Fibroblast of lung (primary cell): ENCODE measurements at regions not wholly inside any gene's neighbourhood (a gene's known extent, or its start where the extent isn't known, plus 50 kb on each side); places are given as distances from the start of the nearest gene placed in this dataset.
"Not testable (repeated sequence)": the region's sequence is repeated elsewhere in the genome, so short reads cannot be mapped to it uniquely, and the experiment has no call there.

ENCODE experiments used
- DNase-seq, 2 donors: peaks; one replicate each; pipeline versions ENCODE4 v3.0.0 to v3.0.0-alpha.2; 2010; ENCODE audit warnings: low read depth in 2 of 2
- H2AFZ ChIP-seq: 2 replicates; pipeline ENCODE4 v1.5.1; 2012; ENCODE audit warnings: low read length, control low read depth, inconsistent platforms
- H3K27ac ChIP-seq: 2 replicates; pipeline ENCODE4 v1.5.1; 2011; ENCODE audit warnings: low read length, control low read depth; ENCODE audit not compliant: insufficient read depth
- H3K27me3 ChIP-seq: 2 replicates; pipeline ENCODE4 v1.5.1; 2011; ENCODE audit warnings: mild to moderate bottlenecking, low read length; ENCODE audit not compliant: control insufficient read depth, insufficient read depth
- H3K36me3 ChIP-seq: 2 replicates; pipeline ENCODE4 v1.5.1; 2011; ENCODE audit warnings: low read length; ENCODE audit not compliant: control insufficient read depth, insufficient read depth
- H3K4me1 ChIP-seq: 2 replicates; pipeline ENCODE4 v1.5.1; 2011; ENCODE audit warnings: low read length; ENCODE audit not compliant: control insufficient read depth, insufficient read depth; ENCODE audit errors: extremely low read depth
- H3K4me2 ChIP-seq: 2 replicates; pipeline ENCODE4 v1.5.1; 2011; ENCODE audit warnings: low read length, control low read depth; ENCODE audit not compliant: insufficient read depth; ENCODE audit errors: extremely low read depth
- H3K4me3 ChIP-seq, 4 experiments: fragments of 200-600 bp in 1 of 4; sonication (generic) in 1 of 4; replicated peaks in 1 of 4; 2 replicates each; pipeline ENCODE4 v1.5.1; 2011 to 2016; ENCODE audit warnings: low read length in 4 of 4, low read depth in 3 of 4, mild to moderate bottlenecking in 3 of 4, control low read depth in 2 of 4, inconsistent platforms in 1 of 4, mixed read lengths in 1 of 4; ENCODE audit not compliant: insufficient read depth in 1 of 4; ENCODE audit errors: control extremely low read depth in 1 of 4
- H3K79me2 ChIP-seq: 2 replicates; pipeline ENCODE4 v1.5.1; 2012; ENCODE audit warnings: mild to moderate bottlenecking, low read length, inconsistent platforms; ENCODE audit not compliant: control insufficient read depth, insufficient read depth
- H3K9ac ChIP-seq: 2 replicates; pipeline ENCODE4 v1.5.1; 2011; ENCODE audit warnings: mild to moderate bottlenecking, low read length, control low read depth; ENCODE audit not compliant: insufficient read depth
- H3K9me3 ChIP-seq: 2 replicates; pipeline ENCODE4 v1.5.1; 2012; ENCODE audit warnings: low read depth, low read length; ENCODE audit not compliant: control insufficient read depth, insufficient read depth
- H4K20me1 ChIP-seq: 2 replicates; pipeline ENCODE4 v1.5.1; 2011; ENCODE audit warnings: low read length; ENCODE audit not compliant: control insufficient read depth, insufficient read depth; ENCODE audit errors: extremely low read depth
- CTCF ChIP-seq, 2 donors: IDR thresholded peaks in 1 of 2; conservative IDR thresholded peaks in 1 of 2; 1 replicate in 1 of 2; 2 replicates in 1 of 2; pipeline ENCODE4 v1.5.1; 2011 to 2012; ENCODE audit warnings: low read length in 2 of 2, control low read depth in 1 of 2, inconsistent platforms in 1 of 2, low read depth in 1 of 2, mild to moderate bottlenecking in 1 of 2
- EZH2 ChIP-seq: IDR thresholded peaks from 2 replicates; pipeline ENCODE4 v1.5.1; 2012; ENCODE audit warnings: low read length, control low read depth, mild to moderate bottlenecking; ENCODE audit errors: missing control alignments

DNA sequence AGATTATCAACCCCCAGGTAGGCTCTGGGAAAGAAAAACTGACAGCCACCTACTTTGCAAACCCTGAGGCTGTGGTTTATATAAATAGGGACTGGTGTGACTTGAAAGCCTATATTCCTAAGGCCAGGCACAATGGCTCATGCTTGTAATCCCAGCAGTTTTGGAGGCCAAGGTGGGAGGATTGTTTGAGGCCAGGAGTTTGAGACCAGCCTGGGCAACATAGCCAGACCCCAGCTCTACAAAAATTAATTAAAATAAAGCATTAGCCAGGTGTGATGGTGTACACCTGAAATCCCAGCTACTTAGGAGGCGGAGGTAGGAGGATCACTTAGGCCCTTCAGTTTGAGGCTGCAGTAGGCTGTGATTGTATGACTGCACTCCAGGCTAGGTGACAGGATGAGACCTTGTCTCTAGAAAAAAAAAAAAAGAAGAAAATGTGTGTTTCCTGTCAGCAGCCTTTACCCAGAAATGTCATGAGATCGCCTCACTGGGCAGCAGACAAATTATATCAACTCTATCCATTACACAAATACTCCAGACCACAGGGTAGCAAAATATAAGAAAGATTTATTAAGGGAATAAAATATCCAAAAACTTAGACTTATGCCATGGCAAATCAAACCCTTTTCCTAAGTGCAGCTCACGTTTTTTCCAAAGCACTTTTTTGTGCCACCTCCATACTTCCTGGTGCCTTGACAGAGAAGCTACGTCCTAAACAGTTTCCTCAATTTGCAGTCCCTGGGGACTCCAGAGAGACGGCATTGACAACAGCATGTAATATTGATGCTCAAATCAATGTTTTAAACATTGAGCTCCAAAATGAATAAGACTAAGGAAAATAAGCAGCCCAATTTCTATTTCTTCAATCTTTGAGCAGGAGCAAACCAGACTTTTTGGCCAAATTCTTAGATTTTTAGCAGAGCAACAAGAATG, 190.8 kb upstream of the NDUFV2 start:
- H4K20me1 ChIP-seq = no peaks in the 10 kb centered on the region
- no peaks in the 10 kb centered on the region for H3K36me3 ChIP-seq
- H3K9ac ChIP-seq = no peak overlapping the region
- no peaks in the 10 kb centered on the region for H3K79me2 ChIP-seq
- no peak overlapping the region for H2AFZ ChIP-seq
- H3K9me3 ChIP-seq = no peaks in the 10 kb centered on the region
- DNase-seq = no peak
- H3K4me1 ChIP-seq = no peaks in the 10 kb centered on the region
- H3K4me2 ChIP-seq = no peak overlapping the region
- no peak for TF ChIP-seq CTCF (conservative IDR thresholded peaks at IDR 0.05 in 1 of 2, IDR thresholded peaks at IDR 0.05 in 1 of 2; ENCODE audit: low read depth in 1 of 2, low read length in 2 of 2)
- no peak for TF ChIP-seq EZH2
- no peaks in the 10 kb centered on the region for H3K27me3 ChIP-seq
- no peak overlapping the region for H3K4me3 ChIP-seq
- no peak overlapping the region for H3K27ac ChIP-seq

GRCh38 chr18:8912348-8913326, 189.9 kb upstream of the NDUFV2 start:
- Histone ChIP-seq H3K4me2 (peak overlapping the region; percentile 29), H3K9me3 (no peaks in the 10 kb centered on the region), H3K27me3 (no peaks in the 10 kb centered on the region), H3K9ac (peak overlapping the region; percentile 5), H2AFZ (peak overlapping the region; percentile 74), H3K36me3 (no peaks in the 10 kb centered on the region), H3K4me1 (no peaks in the 10 kb centered on the region), H3K79me2 (no peaks in the 10 kb centered on the region), H4K20me1 (no peaks in the 10 kb centered on the region), H3K4me3 (no peak overlapping the region), H3K27ac (no peak overlapping the region)
- DNase-seq = no peak
- TF ChIP-seq CTCF (conservative IDR thresholded peaks at IDR 0.05 in 1 of 2, IDR thresholded peaks at IDR 0.05 in 1 of 2; ENCODE audit: low read depth in 1 of 2, low read length in 2 of 2) (no peak), EZH2 (no peak)

DNA sequence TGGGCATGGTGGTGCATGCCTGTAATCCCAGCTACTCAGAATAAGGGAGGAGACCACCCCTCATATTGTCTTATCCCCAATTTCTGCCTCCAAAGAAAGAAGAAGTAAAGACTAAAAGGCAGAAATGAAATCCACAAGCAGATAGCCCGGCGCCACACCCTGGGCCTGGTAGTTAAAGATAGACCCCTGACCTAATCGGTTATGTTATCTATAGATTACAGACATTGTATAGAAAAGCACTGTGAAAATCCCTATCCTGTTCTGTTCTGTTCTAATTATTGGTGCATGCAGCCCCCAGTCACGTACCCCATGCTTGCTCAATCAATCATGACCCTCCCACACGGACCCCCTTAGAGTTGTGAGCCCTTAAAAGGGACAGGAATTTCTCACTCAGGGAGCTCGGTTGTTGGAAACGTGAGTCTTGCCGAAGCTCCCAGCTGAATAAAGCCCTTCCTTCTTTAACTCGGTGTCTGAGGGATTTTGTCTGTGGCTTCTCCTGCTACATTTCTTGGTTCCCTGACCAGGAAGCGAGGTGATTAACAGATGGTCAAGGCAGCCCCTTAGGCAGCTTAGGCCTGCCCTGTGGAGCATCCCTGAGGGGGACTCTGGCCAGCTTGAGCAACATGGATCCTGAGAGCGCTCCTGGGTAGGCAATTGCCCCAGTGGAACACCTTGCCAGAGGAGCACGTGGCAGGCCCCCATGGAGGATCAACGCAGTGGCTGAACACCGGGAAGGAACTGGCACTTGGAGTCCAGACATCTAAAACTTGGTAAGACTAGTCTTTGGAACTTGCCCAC, 188.7 kb upstream of the NDUFV2 start:
- not testable (repeated sequence) for H3K79me2 ChIP-seq, H3K36me3 ChIP-seq, H2AFZ ChIP-seq, H3K4me1 ChIP-seq, DNase-seq, H3K9me3 ChIP-seq, H3K4me2 ChIP-seq, H3K4me3 ChIP-seq, H3K27ac ChIP-seq, H3K9ac ChIP-seq, H4K20me1 ChIP-seq, H3K27me3 ChIP-seq

GRCh38 chr18:8914404-8915264, 187.9 kb upstream of the NDUFV2 start:
- H3K9ac ChIP-seq, H3K9me3 ChIP-seq, H3K4me1 ChIP-seq, H4K20me1 ChIP-seq, H3K4me3 ChIP-seq, H2AFZ ChIP-seq, H3K36me3 ChIP-seq, H3K4me2 ChIP-seq, H3K27ac ChIP-seq, DNase-seq, H3K79me2 ChIP-seq, H3K27me3 ChIP-seq: not testable (repeated sequence)
